IMR-90 (cell line): ENCODE measurements at regions not wholly inside any gene's neighbourhood (a gene's known extent, or its start where the extent isn't known, plus 50 kb on each side); places are given as distances from the start of the nearest gene placed in this dataset.

ENCODE experiments used
- ATAC-seq: fragments of 200-7000 bp; cut with Tn5 transposase; 2 replicates; pipeline ENCODE4 v1.9.1; 2020; ENCODE audit warnings: low read depth, mild to moderate bottlenecking, moderate library complexity
- BruUV-seq: library from RNA; stranded (reverse); fragments of 400-500 nt; replicated peaks from 2 replicates; lab custom pipeline; 2021; lab: Mats Ljungman, UMichigan
- CTCF ChIA-PET: fragments of 300-600 bp; formaldehyde crosslinking; extraction: SDS; loops from one replicate; lab custom pipeline; 2021; ENCODE audit warnings: antibody characterized with exemption; lab: Yijun Ruan, JAX
- POLR2A ChIA-PET: fragments of 300-600 bp; sonication (Branson Sonifier 250); formaldehyde crosslinking; loops from one replicate; lab custom pipeline; 2022; ENCODE audit warnings: antibody characterized with exemption; ENCODE audit not compliant: unreplicated experiment; lab: Charles Lee
- DNase-seq: peaks from one replicate; pipeline ENCODE4 v3.0.0; 2013
- H2AFZ ChIP-seq: replicated peaks from 2 replicates; pipeline ENCODE3; 2013; ENCODE audit warnings: low read length, mild to moderate bottlenecking; ENCODE audit not compliant: poor library complexity
- H2AK5ac ChIP-seq: 2 replicates; pipeline ENCODE4 v1.6.1; 2013; ENCODE audit warnings: low read depth, low read length, inconsistent platforms
- H2AK9ac ChIP-seq: replicated peaks from 2 replicates; pipeline ENCODE3; 2013; ENCODE audit warnings: mild to moderate bottlenecking, low read depth, low read length, moderate library complexity; ENCODE audit not compliant: poor library complexity
- H2BK120ac ChIP-seq: 2 replicates; pipeline ENCODE4 v1.6.1; 2013; ENCODE audit warnings: low read depth, low read length, inconsistent platforms
- H2BK15ac ChIP-seq: 3 replicates; pipeline ENCODE4 v1.6.1; 2013; ENCODE audit warnings: low read depth, low read length, inconsistent platforms
- H2BK20ac ChIP-seq: 2 replicates; pipeline ENCODE4 v1.6.1; 2013; ENCODE audit warnings: low read depth, mild to moderate bottlenecking, inconsistent platforms, low read length, moderate library complexity
- H2BK5ac ChIP-seq: 2 replicates; pipeline ENCODE4 v1.6.1; 2013; ENCODE audit warnings: mild to moderate bottlenecking, low read depth, low read length, inconsistent platforms; ENCODE audit not compliant: poor library complexity, severe bottlenecking
- H3K14ac ChIP-seq: replicated peaks from 2 replicates; pipeline ENCODE4 v1.6.1; 2013; ENCODE audit warnings: low read depth, low read length, inconsistent platforms
- H3K18ac ChIP-seq: 2 replicates; pipeline ENCODE4 v1.6.1; 2013; ENCODE audit warnings: low read depth, low read length, control low read depth
- H3K23ac ChIP-seq: 2 replicates; pipeline ENCODE4 v1.6.1; 2013; ENCODE audit warnings: low read depth, low read length, inconsistent platforms
- H3K27ac ChIP-seq: 2 replicates; pipeline ENCODE4 v1.5.1; 2013; ENCODE audit warnings: mild to moderate bottlenecking, control low read depth, low read length; ENCODE audit not compliant: insufficient read depth
- H3K27me3 ChIP-seq: 2 replicates; pipeline ENCODE4 v1.6.1; 2013; ENCODE audit warnings: low read length; ENCODE audit not compliant: control insufficient read depth, insufficient read depth
- H3K36me3 ChIP-seq: 2 replicates; pipeline ENCODE4 v1.6.1; 2013; ENCODE audit warnings: low read length, mixed read lengths; ENCODE audit not compliant: control insufficient read depth, insufficient read depth
- H3K4ac ChIP-seq: 2 replicates; pipeline ENCODE4 v1.6.1; 2013; ENCODE audit warnings: low read depth, low read length, inconsistent platforms
- H3K4me1 ChIP-seq: 2 replicates; pipeline ENCODE4 v1.6.1; 2013; ENCODE audit warnings: low read length, mixed read lengths; ENCODE audit not compliant: control insufficient read depth, insufficient read depth
- H3K4me2 ChIP-seq: 2 replicates; pipeline ENCODE4 v1.6.1; 2013; ENCODE audit warnings: low read depth, mild to moderate bottlenecking, control low read depth, low read length, moderate library complexity
- H3K4me3 ChIP-seq: 2 replicates; pipeline ENCODE4 v1.5.1; 2013; ENCODE audit warnings: low read depth, mild to moderate bottlenecking, control low read depth, low read length, moderate library complexity; ENCODE audit not compliant: insufficient read depth
- H3K56ac ChIP-seq: 2 replicates; pipeline ENCODE4 v1.6.1; 2013; ENCODE audit warnings: low read length, inconsistent platforms; ENCODE audit not compliant: insufficient read depth; ENCODE audit errors: extremely low read depth
- H3K79me1 ChIP-seq, 2 experiments: 2 replicates each; pipeline ENCODE4 v1.6.1; 2013; ENCODE audit warnings: low read length in 2 of 2, inconsistent platforms in 1 of 2, low read depth in 1 of 2
- H3K9ac ChIP-seq: 2 replicates; pipeline ENCODE4 v1.6.1; 2013; ENCODE audit warnings: low read depth, low read length, control low read depth
- H3K9me1 ChIP-seq: 2 replicates; pipeline ENCODE4 v1.6.1; 2013; ENCODE audit warnings: low read length, inconsistent platforms; ENCODE audit not compliant: insufficient read depth
- H3K9me3 ChIP-seq: 2 replicates; pipeline ENCODE4 v1.6.1; 2013; ENCODE audit warnings: low read length; ENCODE audit not compliant: control insufficient read depth, insufficient read depth
- H4K20me1 ChIP-seq: 2 replicates; pipeline ENCODE4 v1.6.1; 2013; ENCODE audit warnings: low read length, inconsistent platforms; ENCODE audit not compliant: insufficient read depth
- H4K5ac ChIP-seq: 2 replicates; pipeline ENCODE4 v1.6.1; 2013; ENCODE audit warnings: mild to moderate bottlenecking, low read depth, low read length, control low read depth
- H4K8ac ChIP-seq, 2 experiments: 2 replicates each; pipeline ENCODE4 v1.6.1; 2013; ENCODE audit warnings: low read depth in 2 of 2, low read length in 2 of 2, control low read depth in 1 of 2, inconsistent platforms in 1 of 2
- H4K91ac ChIP-seq: 2 replicates; pipeline ENCODE4 v1.6.1; 2013; ENCODE audit warnings: low read depth, low read length, inconsistent platforms; ENCODE audit not compliant: insufficient read depth
- BHLHE40 ChIP-seq: fragments of 150-350 bp; IDR thresholded peaks from 2 replicates; pipeline ENCODE4 v1.6.1; 2016; ENCODE audit warnings: mild to moderate bottlenecking, low read depth, low read length
- CEBPB ChIP-seq: IDR thresholded peaks from 2 replicates; pipeline ENCODE4 v1.6.1; 2012; ENCODE audit warnings: low read depth, low read length, improper control_type of control experiment
- CHD1 ChIP-seq: IDR thresholded peaks from 2 replicates; pipeline ENCODE4 v1.6.1; 2012; ENCODE audit warnings: low read depth, low read length, improper control_type of control experiment
- FOS ChIP-seq: fragments of 150-350 bp; IDR thresholded peaks from 2 replicates; pipeline ENCODE4 v1.6.1; 2016; ENCODE audit warnings: low read depth, low read length
- MAZ ChIP-seq: IDR thresholded peaks from 2 replicates; pipeline ENCODE4 v1.6.1; 2012; ENCODE audit warnings: low read depth, mild to moderate bottlenecking, low read length, improper control_type of control experiment, moderate library complexity, borderline replicate concordance
- MXI1 ChIP-seq: IDR thresholded peaks from 2 replicates; pipeline ENCODE4 v1.6.1; 2012; ENCODE audit warnings: low read depth, mild to moderate bottlenecking, low read length, moderate library complexity, borderline replicate concordance
- NFE2L2 ChIP-seq: fragments of 150-350 bp; IDR thresholded peaks from 2 replicates; pipeline ENCODE4 v1.6.1; 2016; ENCODE audit warnings: low read depth, mild to moderate bottlenecking, low read length
- POLR2A ChIP-seq: IDR thresholded peaks from 2 replicates; pipeline ENCODE4 v1.6.1; 2012; ENCODE audit warnings: mild to moderate bottlenecking, low read depth, low read length
- RAD21 ChIP-seq: IDR thresholded peaks from 2 replicates; pipeline ENCODE4 v1.6.1; 2012; ENCODE audit warnings: low read length, improper control_type of control experiment
- RCOR1 ChIP-seq: IDR thresholded peaks from 2 replicates; pipeline ENCODE4 v1.6.1; 2012; ENCODE audit warnings: mild to moderate bottlenecking, low read length, improper control_type of control experiment; ENCODE audit not compliant: insufficient replicate concordance
- RFX5 ChIP-seq: IDR thresholded peaks from 2 replicates; pipeline ENCODE4 v1.8.0; 2012; ENCODE audit warnings: low read depth, mild to moderate bottlenecking, low read length, moderate library complexity
- SMC3 ChIP-seq: fragments of 150-350 bp; IDR thresholded peaks from 2 replicates; pipeline ENCODE4 v1.6.1; 2016; ENCODE audit warnings: low read depth, mild to moderate bottlenecking, antibody characterized with exemption, low read length, moderate library complexity
- WGBS, 2 experiments: methylation state at CpG; one replicate each; pipeline versions ENCODE4 v1.1.5 to v1.1.7; 2013; ENCODE audit warnings: missing lambda C conversion rate in 2 of 2; ENCODE audit not compliant: insufficient read length in 1 of 2; ENCODE audit errors: extremely low coverage in 2 of 2; 5-methylcytosine and 5-hydroxymethylcytosine counted together
- dilution Hi-C: fragments of 300-500 bp; cut with HindIII; formaldehyde crosslinking; loops from one replicate; pipeline ENCODE4 v1.14.3; 2018; ENCODE audit warnings: low sequenced_read_pairs; ENCODE audit not compliant: unreplicated experiment
- in situ Hi-C: fragments of 300-500 bp; cut with MboI; formaldehyde crosslinking; loops from 3 replicates; pipeline ENCODE4 v1.14.3; 2019; ENCODE audit warnings: low sequenced_read_pairs, inconsistent platforms, mixed read lengths
- intact Hi-C: fragments of 100-400 bp; cut with micrococcal nuclease; formaldehyde crosslinking; loops from 2 replicates; pipeline ENCODE4 v1.10.0; 2022
- TF ChIP-seq, protein P1 (sequence below): fragments of 150-350 bp; IDR thresholded peaks from 2 replicates; pipeline ENCODE4 v1.6.1; 2016; ENCODE audit warnings: low read depth, mild to moderate bottlenecking, low read length, moderate library complexity, borderline replicate concordance
- TF ChIP-seq, protein P2 (sequence below): fragments of 150-350 bp; IDR thresholded peaks from 2 replicates; pipeline ENCODE4 v1.6.1; 2017; ENCODE audit warnings: mild to moderate bottlenecking, antibody characterized with exemption, low read length, low read depth
- TF ChIP-seq, protein P3 (sequence below): conservative IDR thresholded peaks from 2 replicates; pipeline ENCODE4 v1.5.1; 2012; ENCODE audit warnings: mild to moderate bottlenecking, low read depth, low read length, improper control_type of control experiment

DNA sequence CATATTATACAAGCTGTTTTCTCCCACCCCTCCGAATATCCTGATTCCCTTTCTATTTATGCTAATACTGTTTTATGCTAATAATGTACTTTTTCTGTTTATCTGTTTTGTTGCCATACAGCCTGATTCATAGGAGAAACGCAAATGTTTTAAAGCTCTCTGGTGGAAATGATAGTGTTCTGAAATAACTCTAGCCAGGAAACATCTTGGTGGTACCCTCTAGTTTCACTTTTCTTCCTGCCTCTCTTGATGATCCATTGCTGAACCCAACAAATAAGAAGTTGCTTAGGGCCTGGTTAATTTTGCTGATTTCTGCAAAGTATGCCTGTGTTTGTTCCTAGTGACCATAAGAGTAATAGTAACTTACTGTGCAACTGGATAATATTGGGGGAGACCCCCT, 148.4 kb upstream of the KCTD1 start:
- Histone ChIP-seq H3K27ac (no peak overlapping the region), H2BK15ac (no peak overlapping the region), H3K36me3 (no peaks in the 10 kb centered on the region), H3K18ac (no peak overlapping the region), H3K56ac (no peak overlapping the region), H3K4ac (no peak overlapping the region), H2BK120ac (no peak overlapping the region), H3K23ac (no peak overlapping the region), H2AK9ac (no peak overlapping the region), H3K9me3 (no peaks in the 10 kb centered on the region), H2AK5ac (no peak overlapping the region), H3K9ac (no peak overlapping the region), H4K5ac (no peak overlapping the region), H2BK20ac (no peak overlapping the region), H4K8ac (no peak overlapping the region), H3K14ac (no peak overlapping the region), H3K9me1 (no peaks in the 10 kb centered on the region), H2AFZ (no peak overlapping the region), H3K4me2 (no peak overlapping the region), H2BK5ac (no peak overlapping the region), H4K91ac (no peak overlapping the region), H4K20me1 (no peaks in the 10 kb centered on the region), H3K27me3 (no peaks in the 10 kb centered on the region), H3K4me1 (no peaks in the 10 kb centered on the region), H3K4me3 (no peak overlapping the region), H3K79me1 (no peaks in the 10 kb centered on the region)
- TF ChIP-seq SMC3, result no peak
- no peak for TF ChIP-seq RFX5
- no peak for TF ChIP-seq FOS
- TF ChIP-seq NFE2L2, result no peak
- TF ChIP-seq, protein P1, sequence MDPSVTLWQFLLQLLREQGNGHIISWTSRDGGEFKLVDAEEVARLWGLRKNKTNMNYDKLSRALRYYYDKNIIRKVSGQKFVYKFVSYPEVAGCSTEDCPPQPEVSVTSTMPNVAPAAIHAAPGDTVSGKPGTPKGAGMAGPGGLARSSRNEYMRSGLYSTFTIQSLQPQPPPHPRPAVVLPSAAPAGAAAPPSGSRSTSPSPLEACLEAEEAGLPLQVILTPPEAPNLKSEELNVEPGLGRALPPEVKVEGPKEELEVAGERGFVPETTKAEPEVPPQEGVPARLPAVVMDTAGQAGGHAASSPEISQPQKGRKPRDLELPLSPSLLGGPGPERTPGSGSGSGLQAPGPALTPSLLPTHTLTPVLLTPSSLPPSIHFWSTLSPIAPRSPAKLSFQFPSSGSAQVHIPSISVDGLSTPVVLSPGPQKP, result no peak
- TF ChIP-seq, protein P2, sequence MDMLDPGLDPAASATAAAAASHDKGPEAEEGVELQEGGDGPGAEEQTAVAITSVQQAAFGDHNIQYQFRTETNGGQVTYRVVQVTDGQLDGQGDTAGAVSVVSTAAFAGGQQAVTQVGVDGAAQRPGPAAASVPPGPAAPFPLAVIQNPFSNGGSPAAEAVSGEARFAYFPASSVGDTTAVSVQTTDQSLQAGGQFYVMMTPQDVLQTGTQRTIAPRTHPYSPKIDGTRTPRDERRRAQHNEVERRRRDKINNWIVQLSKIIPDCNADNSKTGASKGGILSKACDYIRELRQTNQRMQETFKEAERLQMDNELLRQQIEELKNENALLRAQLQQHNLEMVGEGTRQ, result no peak
- TF ChIP-seq BHLHE40, result no peak
- TF ChIP-seq, protein P3, sequence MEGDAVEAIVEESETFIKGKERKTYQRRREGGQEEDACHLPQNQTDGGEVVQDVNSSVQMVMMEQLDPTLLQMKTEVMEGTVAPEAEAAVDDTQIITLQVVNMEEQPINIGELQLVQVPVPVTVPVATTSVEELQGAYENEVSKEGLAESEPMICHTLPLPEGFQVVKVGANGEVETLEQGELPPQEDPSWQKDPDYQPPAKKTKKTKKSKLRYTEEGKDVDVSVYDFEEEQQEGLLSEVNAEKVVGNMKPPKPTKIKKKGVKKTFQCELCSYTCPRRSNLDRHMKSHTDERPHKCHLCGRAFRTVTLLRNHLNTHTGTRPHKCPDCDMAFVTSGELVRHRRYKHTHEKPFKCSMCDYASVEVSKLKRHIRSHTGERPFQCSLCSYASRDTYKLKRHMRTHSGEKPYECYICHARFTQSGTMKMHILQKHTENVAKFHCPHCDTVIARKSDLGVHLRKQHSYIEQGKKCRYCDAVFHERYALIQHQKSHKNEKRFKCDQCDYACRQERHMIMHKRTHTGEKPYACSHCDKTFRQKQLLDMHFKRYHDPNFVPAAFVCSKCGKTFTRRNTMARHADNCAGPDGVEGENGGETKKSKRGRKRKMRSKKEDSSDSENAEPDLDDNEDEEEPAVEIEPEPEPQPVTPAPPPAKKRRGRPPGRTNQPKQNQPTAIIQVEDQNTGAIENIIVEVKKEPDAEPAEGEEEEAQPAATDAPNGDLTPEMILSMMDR, result no peak
- no peak for TF ChIP-seq MXI1
- TF ChIP-seq MAZ, result no peak
- TF ChIP-seq RCOR1, result no peak
- no peak for TF ChIP-seq CEBPB
- TF ChIP-seq RAD21, result no peak
- TF ChIP-seq POLR2A, result no peak
- no peak for TF ChIP-seq CHD1
- no peak for ATAC-seq
- ChIA-PET POLR2A (no interaction called here), CTCF (no interaction called here)
- no CpG with 5 or more reads among the region's 2 CpGs for WGBS, 2 experiments
- dilution Hi-C loops (no loop called here), in situ Hi-C loops (no loop called here), intact Hi-C loops (no loop called here)
- DNase-seq, result no peak
- no TSS peak for BruUV-seq
